Adrenal gland (tissue), 9 donors: ENCODE measurements at regions not wholly inside any gene's neighbourhood (a gene's known extent, or its start where the extent isn't known, plus 50 kb on each side); places are given as distances from the start of the nearest gene placed in this dataset.

Experiments
- DNase-seq, 7 donors: peaks; one replicate each; pipeline ENCODE4 v3.0.0-alpha.2; 2019 to 2020
- H3K27ac ChIP-seq, 5 donors: fragments of 200-600 bp; sonication (generic) in 4 of 5; 1 replicate in 3 of 5; 2 replicates in 2 of 5; pipeline versions ENCODE4 v1.5.1 to v1.8.0; 2016 to 2020; ENCODE audit warnings: mild to moderate bottlenecking in 1 of 5
- H3K27me3 ChIP-seq: fragments of 200-600 bp; 2 replicates; pipeline ENCODE4 v1.8.0; 2021
- H3K36me3 ChIP-seq, 2 donors: fragments of 200-600 bp; replicated peaks in 1 of 2; 1 replicate in 1 of 2; 2 replicates in 1 of 2; pipeline versions ENCODE4 v1.5.1 to v1.8.0; 2018 to 2022
- H3K4me1 ChIP-seq, 2 donors: fragments of 200-600 bp; replicated peaks in 1 of 2; 1 replicate in 1 of 2; 2 replicates in 1 of 2; pipeline versions ENCODE4 v1.5.1 to v1.8.0; 2018 to 2021
- H3K4me3 ChIP-seq, 4 donors: fragments of 200-600 bp; sonication (generic) in 3 of 4; one replicate each; pipeline ENCODE4 v1.5.1; 2016 to 2018
- H3K9me3 ChIP-seq, 3 donors: fragments of 200-600 bp; sonication (generic) in 1 of 3; replicated peaks in 1 of 3; 1 replicate in 2 of 3; 2 replicates in 1 of 3; pipeline versions ENCODE4 v1.5.1 to v1.8.0; 2016 to 2021
- POLR2A ChIP-seq, 2 donors: fragments of 450-650 bp; IDR thresholded peaks; one replicate each; pipeline ENCODE4 v1.6.1; 2017; ENCODE audit warnings: antibody characterized with exemption in 2 of 2, mild to moderate bottlenecking in 2 of 2, moderate library complexity in 1 of 2
- WGBS, 4 donors: extraction: QIAGEN DNeasy Blood & Tissue Kit in 2 of 4; methylation state at CpG; one replicate each; pipeline versions ENCODE4 v1.1.5 to v1.1.7; 2013 to 2017; 5-methylcytosine and 5-hydroxymethylcytosine counted together
- intact Hi-C, 2 donors: fragments of 100-400 bp; cut with DNase I; formaldehyde crosslinking; loops; one replicate each; pipeline versions ENCODE4 v1.14.1 to v1.15.0; 2022 to 2023
- TF ChIP-seq, protein P1 (sequence below), 6 experiments: fragments of 450-650 bp in 4 of 6; fragments of 200-600 bp in 2 of 6; sonication (generic) in 1 of 6; IDR thresholded peaks; 1 replicate in 5 of 6; 2 replicates in 1 of 6; pipeline versions ENCODE4 v1.5.1 to v1.8.0; 2016 to 2021; ENCODE audit warnings: antibody characterized with exemption in 6 of 6, mild to moderate bottlenecking in 2 of 6, moderate library complexity in 1 of 6
- donor health status: healthy with polysubstance abuse.
- donor health status: Bipolar disorder and iron deficiency.
- donor health status: DM: yes; HTN: yes; CAD: no.
- donor health status: DM: no; HTN: no; CAD: no.
- donor health status: DM: no; HTN: no; CAD: no.

DNA sequence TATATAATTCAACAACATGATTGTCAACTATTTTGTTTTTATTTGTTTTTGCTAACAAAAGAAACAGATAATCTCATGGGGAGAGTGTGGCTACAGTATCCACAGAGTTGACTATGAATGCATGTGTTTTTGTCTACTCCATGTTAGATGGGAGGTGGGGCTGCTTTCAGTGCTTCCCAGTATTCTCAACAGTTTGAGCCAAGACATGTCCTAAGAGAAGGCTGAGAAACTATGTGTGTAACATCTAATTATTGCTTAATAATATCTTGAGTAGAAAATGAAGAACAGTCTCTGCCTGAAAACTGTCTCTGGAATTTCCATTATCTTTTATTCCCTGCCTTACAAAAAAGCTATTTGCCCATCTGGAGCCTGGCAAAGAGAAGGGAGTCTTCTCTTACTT, 178.8 kb upstream of the MMADHC start:
- DNase-seq: no peak
- Histone ChIP-seq H3K4me1 (no peaks in the 10 kb centered on the region), H3K9me3 (no peaks in the 10 kb centered on the region), H3K27ac (no peak overlapping the region), H3K36me3 (no peaks in the 10 kb centered on the region), H3K27me3 (no peaks in the 10 kb centered on the region), H3K4me3 (no peak overlapping the region)
- intact Hi-C loops: no loop called here
- no peak for TF ChIP-seq POLR2A (IDR thresholded peaks at IDR 0.05)
- TF ChIP-seq, protein P1, sequence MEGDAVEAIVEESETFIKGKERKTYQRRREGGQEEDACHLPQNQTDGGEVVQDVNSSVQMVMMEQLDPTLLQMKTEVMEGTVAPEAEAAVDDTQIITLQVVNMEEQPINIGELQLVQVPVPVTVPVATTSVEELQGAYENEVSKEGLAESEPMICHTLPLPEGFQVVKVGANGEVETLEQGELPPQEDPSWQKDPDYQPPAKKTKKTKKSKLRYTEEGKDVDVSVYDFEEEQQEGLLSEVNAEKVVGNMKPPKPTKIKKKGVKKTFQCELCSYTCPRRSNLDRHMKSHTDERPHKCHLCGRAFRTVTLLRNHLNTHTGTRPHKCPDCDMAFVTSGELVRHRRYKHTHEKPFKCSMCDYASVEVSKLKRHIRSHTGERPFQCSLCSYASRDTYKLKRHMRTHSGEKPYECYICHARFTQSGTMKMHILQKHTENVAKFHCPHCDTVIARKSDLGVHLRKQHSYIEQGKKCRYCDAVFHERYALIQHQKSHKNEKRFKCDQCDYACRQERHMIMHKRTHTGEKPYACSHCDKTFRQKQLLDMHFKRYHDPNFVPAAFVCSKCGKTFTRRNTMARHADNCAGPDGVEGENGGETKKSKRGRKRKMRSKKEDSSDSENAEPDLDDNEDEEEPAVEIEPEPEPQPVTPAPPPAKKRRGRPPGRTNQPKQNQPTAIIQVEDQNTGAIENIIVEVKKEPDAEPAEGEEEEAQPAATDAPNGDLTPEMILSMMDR (IDR thresholded peaks at IDR 0.05): no peak

DNA sequence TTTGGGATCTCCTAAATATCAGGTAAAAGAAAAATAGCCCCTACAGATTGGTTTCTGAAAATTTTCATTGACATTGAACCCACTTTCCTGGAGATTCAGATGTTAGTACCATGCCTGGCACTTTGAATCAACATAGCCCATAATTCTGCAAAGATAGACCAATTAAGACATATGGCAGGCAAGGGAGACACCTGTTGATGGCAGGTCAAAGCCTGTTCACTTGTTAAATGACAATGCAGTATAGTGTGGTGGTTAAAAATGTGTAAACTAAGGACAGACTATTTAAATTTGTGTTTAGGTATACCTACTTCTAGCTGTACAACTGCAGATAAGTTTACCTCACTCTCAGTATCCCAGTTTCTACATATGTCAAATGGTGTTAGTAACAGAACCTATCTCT, 178.1 kb upstream of the MMADHC start:
- no peak overlapping the region for H3K27ac ChIP-seq
- no peaks in the 10 kb centered on the region for H3K9me3 ChIP-seq
- intact Hi-C loops: no loop called here
- DNase-seq: no peak
- H3K27me3 ChIP-seq: no peaks in the 10 kb centered on the region
- no peak for TF ChIP-seq POLR2A (IDR thresholded peaks at IDR 0.05)
- TF ChIP-seq, protein P1 (IDR thresholded peaks at IDR 0.05): no peak
- H3K4me1 ChIP-seq: no peaks in the 10 kb centered on the region
- H3K4me3 ChIP-seq: no peak overlapping the region
- H3K36me3 ChIP-seq: no peaks in the 10 kb centered on the region

DNA sequence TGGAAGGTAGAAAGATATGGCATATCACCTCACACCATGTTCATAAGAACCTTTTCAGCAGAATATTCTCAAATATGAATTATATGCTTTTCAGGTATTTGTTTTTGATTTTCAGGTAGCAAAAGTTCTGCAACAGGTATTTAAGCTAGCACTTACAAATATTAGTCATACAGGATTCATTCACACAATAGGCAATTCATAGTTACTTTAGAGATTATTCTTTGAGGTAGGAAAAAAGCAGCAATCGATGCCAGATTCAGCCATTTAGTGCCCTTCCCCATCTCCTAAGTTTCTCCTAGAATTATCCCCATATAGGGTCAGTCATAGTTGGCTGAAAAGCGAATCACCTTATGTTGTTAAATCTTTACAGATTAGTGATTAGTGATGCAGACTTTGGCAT, 177.4 kb upstream of the MMADHC start:
- H3K27me3 ChIP-seq: no peaks in the 10 kb centered on the region
- no peak overlapping the region for H3K27ac ChIP-seq
- no peak for DNase-seq
- WGBS, 4 donors: 65 to 87% (median 79%) methylated on average over 2 of the region's 2 CpGs
- H3K9me3 ChIP-seq: no peaks in the 10 kb centered on the region
- H3K4me3 ChIP-seq: no peak overlapping the region
- intact Hi-C loops: no loop called here
- TF ChIP-seq, protein P1 (IDR thresholded peaks at IDR 0.05): no peak
- TF ChIP-seq POLR2A (IDR thresholded peaks at IDR 0.05): no peak
- H3K36me3 ChIP-seq: no peaks in the 10 kb centered on the region
- no peaks in the 10 kb centered on the region for H3K4me1 ChIP-seq

DNA sequence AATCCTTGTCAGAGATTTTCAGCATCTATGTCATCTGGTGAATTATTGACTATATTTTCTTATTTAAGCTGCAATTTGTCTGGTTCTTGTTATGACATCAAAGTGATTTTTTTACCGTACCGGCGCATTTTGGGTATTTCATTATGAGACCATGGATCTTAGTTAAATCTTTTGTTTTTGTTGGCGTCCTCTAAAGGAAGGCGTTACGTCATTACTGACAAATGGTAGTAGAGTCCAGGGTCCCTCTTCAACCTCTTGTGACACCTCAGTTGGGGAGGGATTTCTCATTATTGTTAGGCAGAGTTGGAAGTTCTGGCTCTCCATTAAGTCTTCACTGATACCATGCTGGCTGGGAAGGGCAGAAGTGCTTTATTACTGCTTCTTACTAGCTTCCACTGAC, 175.8 kb upstream of the MMADHC start:
- Histone ChIP-seq H3K36me3 (no peaks in the 10 kb centered on the region), H3K4me1 (no peaks in the 10 kb centered on the region), H3K27me3 (no peaks in the 10 kb centered on the region), H3K27ac (no peak overlapping the region), H3K4me3 (no peak overlapping the region), H3K9me3 (no peaks in the 10 kb centered on the region)
- intact Hi-C loops: no loop called here
- no peak for DNase-seq
- TF ChIP-seq, protein P1 (IDR thresholded peaks at IDR 0.05): no peak
- TF ChIP-seq POLR2A (IDR thresholded peaks at IDR 0.05): no peak
- WGBS, 4 donors: 74 to 94% (median 86%) methylated on average over 6 of the region's 6 CpGs
